ENCODE measurements at regions not wholly inside any gene's neighbourhood (a gene's known extent, or its start where the extent isn't known, plus 50 kb on each side); places are given as distances from the start of the nearest gene placed in this dataset.
A peak's percentile ranks its signal among the peaks of the same experiment; 100 is the strongest.

DNA sequence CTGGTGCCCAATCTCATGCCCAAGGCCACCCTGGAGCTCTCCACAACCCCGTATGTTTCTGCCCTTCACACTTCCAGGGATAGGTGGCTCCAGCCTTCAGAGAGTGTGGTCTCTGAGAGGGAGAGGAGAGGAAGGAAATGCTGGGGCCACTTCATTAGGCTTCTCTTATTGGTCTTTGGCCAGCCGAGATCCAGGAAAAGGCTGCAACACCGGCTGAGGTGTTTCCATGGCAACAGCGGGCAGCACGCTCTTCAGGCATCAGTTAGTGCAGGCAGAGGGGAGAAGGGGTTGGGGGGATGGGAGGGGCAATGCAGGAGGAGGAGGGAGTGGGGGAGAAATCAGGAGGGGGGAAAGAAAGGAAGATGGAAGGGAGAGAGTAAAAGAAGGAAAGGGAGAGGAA, 275.1 kb upstream of the GJB5 start:
- Histone ChIP-seq H3K4me2 (ENCODE audit: insufficient read depth, low read length) (no peak overlapping the region), H3K9ac (ENCODE audit: insufficient read depth in 1 of 2, low read depth in 2 of 2, low read length in 2 of 2) (no peak overlapping the region), H4K20me1 (replicated peaks; ENCODE audit: control insufficient read depth, insufficient read depth, low read length) (no peaks in the 10 kb centered on the region), H3K4me3 (no peak overlapping the region), H3K36me3 (ENCODE audit: control insufficient read depth, insufficient read depth, low read length) (no peaks in the 10 kb centered on the region), H3K4me1 (replicated peaks in 1 of 2; ENCODE audit: control insufficient read depth in 2 of 2, insufficient read depth in 2 of 2, low read length in 2 of 2) (no peaks in the 10 kb centered on the region), H3K27ac (ENCODE audit: extremely low read depth, low read depth, low read length) (no peak overlapping the region), H3K9me3 (replicated peaks; ENCODE audit: control insufficient read depth, insufficient read depth, low read depth, low read length) (no peaks in the 10 kb centered on the region), H3K9me1 (ENCODE audit: control insufficient read depth, insufficient read depth, low read length) (no peaks in the 10 kb centered on the region), H2AFZ (ENCODE audit: low read depth, low read length) (no peak overlapping the region), H3K79me2 (ENCODE audit: control insufficient read depth, insufficient read depth, low read length) (no peaks in the 10 kb centered on the region), H3K27me3 (ENCODE audit: control insufficient read depth in 2 of 2, insufficient read depth in 2 of 2, low read length in 2 of 2) (peaks cover 0 to 6% of the 10 kb centered on the region in 2 experiments; a peak in 1 of 5 replicates)
- FAIRE-seq (no peak), DNase-seq (ENCODE audit: extremely low read depth in 1 of 4, low spot score in 3 of 4) (no peak), ATAC-seq (no peak)
- WGBS (ENCODE audit: insufficient coverage, low coverage, missing lambda C conversion rate), result 2% methylated on average over 5 of the region's 5 CpGs
- POLR2A ChIA-PET, result interaction anchor here (0.8 kb wide), 1 partner anchor 10 kb away, joined by 3 read pairs; no protein-coding TSS in a partner anchor
- in situ Hi-C loops (cut with MboI), result no loop called here
- TF ChIP-seq RFX1 (IDR thresholded peaks at IDR 0.05) (peak; percentile 69), SREBF1 (IDR thresholded peaks at IDR 0.05; ENCODE audit: borderline replicate concordance, low read depth, low read length) (no peak), POLR2AphosphoS2 (IDR thresholded peaks at IDR 0.05; ENCODE audit: low read length) (no peak)
- CTCF ChIA-PET (ENCODE audit: low intra/inter-chr PET ratio), result no interaction called here
- intact Hi-C loops (cut with micrococcal nuclease), result no loop called here
- BruUV-seq (replicated peaks), result no TSS peak

DNA sequence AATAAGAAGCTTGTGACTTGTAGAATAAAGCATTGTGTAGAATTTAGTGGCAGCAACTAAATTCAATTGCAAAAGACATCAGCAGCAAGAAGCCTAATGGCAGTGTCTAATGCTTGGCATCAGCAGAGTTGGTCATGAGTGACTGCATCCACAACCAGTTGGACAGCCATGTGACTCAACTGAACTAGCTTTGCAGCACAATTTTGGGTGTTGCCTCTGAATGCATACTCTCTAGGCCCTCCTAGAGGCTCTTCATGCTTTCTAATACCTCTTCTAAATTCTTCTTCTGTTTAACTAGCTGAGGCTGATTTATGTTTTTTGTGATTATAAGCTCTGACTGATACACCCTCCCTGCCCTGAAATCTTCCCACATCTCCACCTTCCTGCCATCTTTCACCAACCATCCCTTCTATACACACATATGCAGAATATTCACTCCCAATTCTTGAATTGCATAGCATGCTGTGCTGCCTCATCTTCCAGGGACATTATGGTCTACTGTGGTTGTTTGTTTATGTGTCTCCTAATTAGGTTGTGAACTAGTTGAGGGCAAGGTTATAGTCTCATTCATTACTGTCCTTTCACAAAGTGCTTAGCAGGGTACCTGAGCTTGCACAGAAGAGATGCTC, 266.7 kb upstream of the GJB5 start:
- Histone ChIP-seq H3K79me2 (ENCODE audit: control insufficient read depth, insufficient read depth, low read length) (no peaks in the 10 kb centered on the region), H2AFZ (ENCODE audit: low read depth, low read length) (no peak overlapping the region), H3K9me1 (ENCODE audit: control insufficient read depth, insufficient read depth, low read length) (no peaks in the 10 kb centered on the region), H3K9ac (ENCODE audit: insufficient read depth in 1 of 2, low read depth in 2 of 2, low read length in 2 of 2) (no peak overlapping the region), H3K27ac (ENCODE audit: extremely low read depth, low read depth, low read length) (no peak overlapping the region), H3K4me2 (ENCODE audit: insufficient read depth, low read length) (no peak overlapping the region), H3K27me3 (ENCODE audit: control insufficient read depth in 2 of 2, insufficient read depth in 2 of 2, low read length in 2 of 2) (no peaks in the 10 kb centered on the region), H3K9me3 (replicated peaks; ENCODE audit: control insufficient read depth, insufficient read depth, low read depth, low read length) (no peaks in the 10 kb centered on the region), H3K4me3 (no peak overlapping the region), H3K36me3 (ENCODE audit: control insufficient read depth, insufficient read depth, low read length) (no peaks in the 10 kb centered on the region), H4K20me1 (replicated peaks; ENCODE audit: control insufficient read depth, insufficient read depth, low read length) (no peaks in the 10 kb centered on the region), H3K4me1 (replicated peaks in 1 of 2; ENCODE audit: control insufficient read depth in 2 of 2, insufficient read depth in 2 of 2, low read length in 2 of 2) (no peaks in the 10 kb centered on the region)
- ChIA-PET CTCF (ENCODE audit: low intra/inter-chr PET ratio) (no interaction called here), POLR2A (interaction anchor here (1.0 kb wide), 1 partner anchor 10 kb away, joined by 3 read pairs; no protein-coding TSS in a partner anchor)
- in situ Hi-C loops (cut with MboI) (no loop called here), intact Hi-C loops (cut with micrococcal nuclease) (no loop called here)
- ATAC-seq (no peak), FAIRE-seq (no peak), DNase-seq (ENCODE audit: extremely low read depth in 1 of 4, low spot score in 3 of 4) (no peak)
- no peak for TF ChIP-seq ZNF57 (CRISPR knock-in tag; IDR thresholded peaks at IDR 0.05)
- TF ChIP-seq TCF7 (IDR thresholded peaks at IDR 0.05; ENCODE audit: borderline replicate concordance), result no peak
- TF ChIP-seq FOXJ3 (CRISPR knock-in tag; IDR thresholded peaks at IDR 0.05), result no peak
- TF ChIP-seq PHF8 (IDR thresholded peaks at IDR 0.05; ENCODE audit: borderline replicate concordance, low read length), result no peak
- TF ChIP-seq, protein P1, sequence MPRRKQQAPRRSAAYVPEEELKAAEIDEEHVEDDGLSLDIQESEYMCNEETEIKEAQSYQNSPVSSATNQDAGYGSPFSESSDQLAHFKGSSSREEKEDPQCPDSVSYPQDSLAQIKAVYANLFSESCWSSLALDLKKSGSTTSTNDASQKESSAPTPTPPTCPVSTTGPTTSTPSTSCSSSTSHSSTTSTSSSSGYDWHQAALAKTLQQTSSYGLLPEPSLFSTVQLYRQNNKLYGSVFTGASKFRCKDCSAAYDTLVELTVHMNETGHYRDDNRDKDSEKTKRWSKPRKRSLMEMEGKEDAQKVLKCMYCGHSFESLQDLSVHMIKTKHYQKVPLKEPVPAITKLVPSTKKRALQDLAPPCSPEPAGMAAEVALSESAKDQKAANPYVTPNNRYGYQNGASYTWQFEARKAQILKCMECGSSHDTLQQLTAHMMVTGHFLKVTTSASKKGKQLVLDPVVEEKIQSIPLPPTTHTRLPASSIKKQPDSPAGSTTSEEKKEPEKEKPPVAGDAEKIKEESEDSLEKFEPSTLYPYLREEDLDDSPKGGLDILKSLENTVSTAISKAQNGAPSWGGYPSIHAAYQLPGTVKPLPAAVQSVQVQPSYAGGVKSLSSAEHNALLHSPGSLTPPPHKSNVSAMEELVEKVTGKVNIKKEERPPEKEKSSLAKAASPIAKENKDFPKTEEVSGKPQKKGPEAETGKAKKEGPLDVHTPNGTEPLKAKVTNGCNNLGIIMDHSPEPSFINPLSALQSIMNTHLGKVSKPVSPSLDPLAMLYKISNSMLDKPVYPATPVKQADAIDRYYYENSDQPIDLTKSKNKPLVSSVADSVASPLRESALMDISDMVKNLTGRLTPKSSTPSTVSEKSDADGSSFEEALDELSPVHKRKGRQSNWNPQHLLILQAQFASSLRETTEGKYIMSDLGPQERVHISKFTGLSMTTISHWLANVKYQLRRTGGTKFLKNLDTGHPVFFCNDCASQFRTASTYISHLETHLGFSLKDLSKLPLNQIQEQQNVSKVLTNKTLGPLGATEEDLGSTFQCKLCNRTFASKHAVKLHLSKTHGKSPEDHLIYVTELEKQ (CRISPR knock-in tag; IDR thresholded peaks at IDR 0.05), result no peak
- no peak for TF ChIP-seq NR2C1 (IDR thresholded peaks at IDR 0.05)
- TF ChIP-seq NR2C1 (tag; IDR thresholded peaks at IDR 0.05), result no peak
- no peak for TF ChIP-seq HIVEP1 (CRISPR knock-in tag; IDR thresholded peaks at IDR 0.05)
- TF ChIP-seq GABPB1 (CRISPR knock-in tag; IDR thresholded peaks at IDR 0.05), result no peak
- BruUV-seq (replicated peaks), result no TSS peak

Data from K562 (cell line).